HFF-Myc (cell line): ENCODE measurements at regions not wholly inside any gene's neighbourhood (a gene's known extent, or its start where the extent isn't known, plus 50 kb on each side); places are given as distances from the start of the nearest gene placed in this dataset.

Experiments
- DNase-seq: peaks from one replicate; pipeline ENCODE4 v3.0.0-alpha.2; 2011; ENCODE audit warnings: low read depth; ENCODE audit errors: extremely low read depth
- H3K4me3 ChIP-seq: replicated peaks from 2 replicates; pipeline ENCODE4 v1.5.1; 2011; ENCODE audit warnings: low read depth, mild to moderate bottlenecking, control low read depth, low read length
- TF ChIP-seq, protein P1 (sequence below): IDR thresholded peaks from 2 replicates; pipeline ENCODE4 v1.5.1; 2012; ENCODE audit warnings: mild to moderate bottlenecking, low read depth, low read length, control low read depth; ENCODE audit errors: missing control alignments

DNA sequence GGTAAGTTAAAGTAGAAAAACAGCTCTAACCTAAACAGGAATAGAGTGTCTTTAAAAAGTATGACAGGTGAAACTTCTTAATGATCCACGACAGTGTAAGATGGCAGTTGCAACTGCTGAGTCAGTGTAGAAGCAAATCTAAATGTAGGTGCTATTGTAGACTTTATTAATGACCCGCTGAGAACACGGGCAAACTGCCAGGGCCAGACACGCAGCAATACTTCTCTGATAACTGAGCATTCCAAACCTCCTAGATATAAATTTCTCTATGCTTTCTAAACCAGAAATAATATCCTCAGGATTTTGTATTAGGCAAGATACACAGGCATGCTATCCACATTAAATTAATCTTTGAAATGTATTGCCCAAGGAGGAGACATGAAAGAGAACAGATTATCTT, 1076.4 kb downstream of the HACE1 start:
- no peak overlapping the region for H3K4me3 ChIP-seq
- TF ChIP-seq, protein P1, sequence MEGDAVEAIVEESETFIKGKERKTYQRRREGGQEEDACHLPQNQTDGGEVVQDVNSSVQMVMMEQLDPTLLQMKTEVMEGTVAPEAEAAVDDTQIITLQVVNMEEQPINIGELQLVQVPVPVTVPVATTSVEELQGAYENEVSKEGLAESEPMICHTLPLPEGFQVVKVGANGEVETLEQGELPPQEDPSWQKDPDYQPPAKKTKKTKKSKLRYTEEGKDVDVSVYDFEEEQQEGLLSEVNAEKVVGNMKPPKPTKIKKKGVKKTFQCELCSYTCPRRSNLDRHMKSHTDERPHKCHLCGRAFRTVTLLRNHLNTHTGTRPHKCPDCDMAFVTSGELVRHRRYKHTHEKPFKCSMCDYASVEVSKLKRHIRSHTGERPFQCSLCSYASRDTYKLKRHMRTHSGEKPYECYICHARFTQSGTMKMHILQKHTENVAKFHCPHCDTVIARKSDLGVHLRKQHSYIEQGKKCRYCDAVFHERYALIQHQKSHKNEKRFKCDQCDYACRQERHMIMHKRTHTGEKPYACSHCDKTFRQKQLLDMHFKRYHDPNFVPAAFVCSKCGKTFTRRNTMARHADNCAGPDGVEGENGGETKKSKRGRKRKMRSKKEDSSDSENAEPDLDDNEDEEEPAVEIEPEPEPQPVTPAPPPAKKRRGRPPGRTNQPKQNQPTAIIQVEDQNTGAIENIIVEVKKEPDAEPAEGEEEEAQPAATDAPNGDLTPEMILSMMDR: no peak
- no peak for DNase-seq

DNA sequence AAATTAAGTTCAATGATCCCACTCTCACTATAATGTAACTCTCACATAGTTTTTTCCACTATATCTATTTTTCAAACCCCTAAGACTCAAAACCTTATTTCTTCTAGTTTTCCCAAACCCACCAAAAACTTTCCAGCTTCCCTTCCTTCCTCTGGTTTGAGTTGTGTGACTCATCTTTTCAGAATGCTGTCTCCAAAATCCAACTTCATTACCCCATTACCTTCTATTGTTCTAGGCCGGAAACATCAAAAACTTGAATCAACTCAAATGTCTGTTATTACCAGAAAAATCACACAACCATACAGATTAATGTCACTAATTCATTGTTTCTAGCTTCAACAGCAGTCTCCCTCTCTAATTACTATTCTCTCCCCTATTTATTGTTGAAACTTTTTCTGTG, 1090.3 kb downstream of the HACE1 start:
- no peak for DNase-seq
- TF ChIP-seq, protein P1: no peak
- H3K4me3 ChIP-seq: no peak overlapping the region

DNA sequence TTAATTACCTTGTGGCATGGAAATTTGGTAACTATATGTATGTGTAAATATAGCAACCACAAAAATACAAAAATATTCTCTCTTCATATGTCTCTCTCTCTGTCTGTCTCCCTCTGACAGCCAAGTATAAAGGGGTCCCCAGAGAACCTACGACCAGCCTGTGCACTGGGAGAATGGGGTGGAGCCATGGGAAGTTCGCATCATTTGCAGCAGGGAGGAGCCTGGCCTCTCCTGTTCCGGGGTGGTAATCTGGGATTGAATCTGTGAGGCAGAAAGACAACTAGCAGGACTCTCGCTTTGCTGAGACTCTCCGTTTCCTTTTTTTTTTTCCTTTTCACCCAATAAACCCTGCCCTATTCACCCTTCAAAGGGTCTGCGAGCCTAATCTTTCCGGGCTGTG, 1109.1 kb downstream of the HACE1 start:
- TF ChIP-seq, protein P1: no peak
- H3K4me3 ChIP-seq: no peak overlapping the region
- DNase-seq: no peak

GRCh38 chr6:103734016-103734415, 1125.7 kb downstream of the HACE1 start:
- no peak for DNase-seq
- TF ChIP-seq, protein P1: no peak
- H3K4me3 ChIP-seq: no peak overlapping the region

GRCh38 chr6:103729658-103730057, 1130.1 kb downstream of the HACE1 start:
- H3K4me3 ChIP-seq: no peak overlapping the region
- no peak for DNase-seq
- TF ChIP-seq, protein P1: no peak

DNA sequence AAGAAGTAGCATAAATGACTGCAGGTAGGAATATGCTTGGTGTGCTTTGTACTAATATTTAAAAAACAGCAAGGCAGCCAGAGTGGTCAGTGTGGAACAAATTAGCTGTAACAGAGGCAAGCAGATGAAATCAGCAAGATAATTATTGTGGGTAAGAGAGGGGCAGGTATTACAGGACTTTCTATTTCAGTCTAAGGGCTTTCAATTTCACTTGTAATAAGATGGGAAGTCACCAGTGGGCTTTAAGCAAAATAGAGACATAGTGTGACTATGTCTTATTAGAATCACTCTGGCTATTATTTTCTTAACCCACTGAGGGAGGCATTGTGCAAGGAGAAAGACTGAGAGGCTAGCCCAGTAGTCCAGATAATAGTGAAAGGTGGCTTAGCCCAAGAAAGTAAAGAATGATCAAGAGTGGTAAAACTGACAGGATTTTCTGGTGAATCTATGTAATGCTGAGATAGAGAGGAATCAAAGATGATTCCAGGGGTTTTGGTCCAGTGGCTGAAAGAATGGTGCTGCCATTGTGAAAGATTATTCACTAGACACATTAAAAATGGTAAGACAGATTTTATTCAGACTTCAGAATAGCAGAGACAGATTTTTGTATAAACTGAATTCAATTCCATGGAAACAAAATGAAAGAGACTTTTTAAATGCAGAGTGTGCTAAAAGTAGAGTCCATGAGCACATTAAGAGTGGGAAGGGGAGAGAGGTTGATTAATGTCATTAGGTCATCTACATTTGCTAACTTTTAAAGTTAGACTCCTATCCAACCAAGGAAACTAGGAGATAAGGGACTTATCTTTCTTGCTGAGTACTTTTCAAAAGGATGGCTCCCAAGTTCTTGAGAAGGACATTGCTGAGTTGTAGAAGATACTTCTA, 1136.0 kb downstream of the HACE1 start:
- H3K4me3 ChIP-seq: no peak overlapping the region
- TF ChIP-seq, protein P1: no peak
- DNase-seq: no peak

DNA sequence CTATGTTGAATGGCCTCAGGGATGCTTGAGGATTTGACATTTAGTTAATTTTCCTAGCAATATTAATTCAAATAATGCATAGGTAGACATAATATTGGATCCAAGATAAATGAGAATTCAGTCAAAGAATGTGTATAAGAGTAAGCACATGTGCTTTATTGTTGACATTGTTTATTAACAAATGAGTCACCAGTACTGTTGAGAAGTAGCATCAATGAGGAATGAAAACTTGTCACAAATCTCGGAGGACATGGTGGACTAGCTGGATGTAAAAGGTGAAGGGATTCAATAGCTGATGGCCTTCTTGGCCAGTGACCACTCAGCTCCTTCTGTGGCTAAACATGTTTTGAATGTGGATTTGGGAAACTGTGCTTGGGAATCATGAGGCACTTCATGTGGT, 1137.0 kb downstream of the HACE1 start:
- TF ChIP-seq, protein P1: no peak
- no peak overlapping the region for H3K4me3 ChIP-seq
- no peak for DNase-seq
